Endothelial cell of umbilical vein (primary cell): ENCODE measurements at regions not wholly inside any gene's neighbourhood (a gene's known extent, or its start where the extent isn't known, plus 50 kb on each side); places are given as distances from the start of the nearest gene placed in this dataset.

ENCODE experiments used
- BruUV-seq: library from RNA; stranded (reverse); fragments of 400-500 nt; replicated peaks from 2 replicates; lab custom pipeline; 2021; lab: Mats Ljungman, UMichigan
- CTCF ChIA-PET: fragments of 300-600, 350-600 bp; sonication (Branson Sonifier 250); formaldehyde crosslinking; loops from one replicate; lab custom pipeline; 2021; ENCODE audit warnings: antibody characterized with exemption, inconsistent platforms; lab: Charles Lee
- POLR2A ChIA-PET: fragments of 300-600, 350-600 bp; sonication (Branson Sonifier 250); formaldehyde crosslinking; loops from one replicate; lab custom pipeline; 2021; ENCODE audit warnings: antibody characterized with exemption, inconsistent platforms; lab: Charles Lee
- DNase-seq: peaks from one replicate; pipeline ENCODE4 v3.0.0-alpha.2; 2011; ENCODE audit warnings: low read depth, low spot score
- FAIRE-seq: peaks from 2 replicates; lab custom pipeline; 2011; peaks lifted over from hg19 to GRCh38; lab: Jason Lieb, UNC
- H2AFZ ChIP-seq: 2 replicates; pipeline ENCODE4 v1.6.0; 2012; ENCODE audit warnings: low read depth, low read length, control low read depth, inconsistent platforms
- H3K27ac ChIP-seq: 2 replicates; pipeline ENCODE4 v1.5.1; 2011; ENCODE audit warnings: low read depth, mild to moderate bottlenecking, control low read depth, low read length, moderate library complexity; ENCODE audit not compliant: insufficient read depth
- H3K27me3 ChIP-seq, 2 experiments: 2 replicates each; pipeline versions ENCODE4 v1.6.0 to v1.6.1; 2011; ENCODE audit warnings: low read length in 2 of 2, mixed read lengths in 1 of 2; ENCODE audit not compliant: control insufficient read depth in 2 of 2, insufficient read depth in 2 of 2
- H3K36me3 ChIP-seq, 2 experiments: 2 replicates in 1 of 2; 3 replicates in 1 of 2; pipeline ENCODE4 v1.5.1; 2011; ENCODE audit warnings: low read length in 2 of 2, mild to moderate bottlenecking in 1 of 2, moderate library complexity in 1 of 2; ENCODE audit not compliant: control insufficient read depth in 2 of 2, insufficient read depth in 2 of 2; ENCODE audit errors: extremely low read depth in 1 of 2
- H3K4me1 ChIP-seq: 3 replicates; pipeline ENCODE4 v1.5.1; 2011; ENCODE audit warnings: mild to moderate bottlenecking, low read length; ENCODE audit not compliant: control insufficient read depth, insufficient read depth; ENCODE audit errors: extremely low read depth
- H3K4me2 ChIP-seq: 2 replicates; pipeline ENCODE4 v1.6.1; 2011; ENCODE audit warnings: low read length, control low read depth, mixed read lengths; ENCODE audit not compliant: insufficient read depth
- H3K4me3 ChIP-seq, 3 experiments: fragments of 200-600 bp in 1 of 3; sonication (generic), shearing (Covaris generic) in 1 of 3; replicated peaks in 1 of 3; 2 replicates each; pipeline ENCODE4 v1.5.1; 2011 to 2016; ENCODE audit warnings: control low read depth in 3 of 3, low read length in 3 of 3, mild to moderate bottlenecking in 2 of 3, inconsistent platforms in 1 of 3, low read depth in 1 of 3, moderate library complexity in 1 of 3; ENCODE audit not compliant: insufficient read depth in 1 of 3
- H3K79me2 ChIP-seq: 2 replicates; pipeline ENCODE4 v1.6.0; 2012; ENCODE audit warnings: low read length, inconsistent platforms; ENCODE audit not compliant: control insufficient read depth, insufficient read depth
- H3K9ac ChIP-seq: replicated peaks from 2 replicates; pipeline ENCODE3; 2011; ENCODE audit warnings: low read length, control low read depth; ENCODE audit not compliant: insufficient read depth; ENCODE audit errors: extremely low read depth
- H3K9me1 ChIP-seq: replicated peaks from 3 replicates; pipeline ENCODE4 v1.6.0; 2011; ENCODE audit warnings: mild to moderate bottlenecking, low read length; ENCODE audit not compliant: control insufficient read depth, insufficient read depth; ENCODE audit errors: extremely low read depth
- H3K9me3 ChIP-seq: replicated peaks from 2 replicates; pipeline ENCODE4 v1.5.1; 2012; ENCODE audit warnings: low read length, inconsistent platforms; ENCODE audit not compliant: control insufficient read depth, insufficient read depth
- H4K20me1 ChIP-seq: replicated peaks from 2 replicates; pipeline ENCODE3; 2011; ENCODE audit warnings: mild to moderate bottlenecking, low read length; ENCODE audit not compliant: control insufficient read depth, insufficient read depth; ENCODE audit errors: extremely low read depth
- EZH2 ChIP-seq: IDR thresholded peaks from 2 replicates; pipeline ENCODE4 v1.6.1; 2012; ENCODE audit warnings: borderline replicate concordance, low read depth, mild to moderate bottlenecking, moderate library complexity, low read length, inconsistent platforms; ENCODE audit not compliant: severe bottlenecking
- FOS ChIP-seq: IDR thresholded peaks from 2 replicates; pipeline ENCODE4 v1.6.1; 2011; ENCODE audit warnings: mild to moderate bottlenecking, low read length, moderate library complexity, borderline replicate concordance; ENCODE audit not compliant: insufficient read depth
- GATA2 ChIP-seq: IDR thresholded peaks from 2 replicates; pipeline ENCODE4 v1.7.0; 2011; ENCODE audit warnings: low read depth, mild to moderate bottlenecking, moderate library complexity, mixed read lengths, low read length; ENCODE audit not compliant: insufficient read length, insufficient read depth
- JUN ChIP-seq: IDR thresholded peaks from 2 replicates; pipeline ENCODE4 v1.6.1; 2011; ENCODE audit warnings: borderline replicate concordance, low read depth; ENCODE audit not compliant: insufficient read length, insufficient read depth
- MAX ChIP-seq: IDR thresholded peaks from 2 replicates; pipeline ENCODE4 v1.6.1; 2011; ENCODE audit not compliant: insufficient read depth, insufficient read length
- MYC ChIP-seq: IDR thresholded peaks from one replicate; pipeline ENCODE4 v1.6.1; 2011; ENCODE audit warnings: mild to moderate bottlenecking, low read depth, low read length
- POLR2A ChIP-seq: IDR thresholded peaks from 2 replicates; pipeline ENCODE4 v1.6.1; 2012; ENCODE audit warnings: low read depth, mild to moderate bottlenecking, control low read depth, low read length
- POLR2AphosphoS5 ChIP-seq: IDR thresholded peaks from 2 replicates; pipeline ENCODE4 v1.6.1; 2012; ENCODE audit warnings: low read depth, mild to moderate bottlenecking, control low read depth, low read length, moderate library complexity; ENCODE audit not compliant: insufficient read depth
- dilution Hi-C: fragments of 300-500 bp; cut with MboI; formaldehyde crosslinking; loops from one replicate; pipeline ENCODE4 v1.15.0; 2019; ENCODE audit warnings: low sequenced_read_pairs; ENCODE audit not compliant: extremely low pct_ligation_motif_present
- intact Hi-C: fragments of 100-400 bp; cut with micrococcal nuclease; formaldehyde crosslinking; loops from one replicate; pipeline ENCODE4 v1.10.0; 2022
- TF ChIP-seq, protein P1 (sequence below), 2 donors: IDR thresholded peaks; 1 replicate in 1 of 2; 2 replicates in 1 of 2; pipeline ENCODE4 v1.5.1; 2011; ENCODE audit warnings: low read length in 2 of 2, mild to moderate bottlenecking in 2 of 2, moderate library complexity in 2 of 2, control low read depth in 1 of 2, inconsistent platforms in 1 of 2, low read depth in 1 of 2; ENCODE audit not compliant: insufficient read depth in 1 of 2; ENCODE audit errors: extremely low read depth in 1 of 2

GRCh38 chr3:102682741-102683140, 247.9 kb downstream of the ZPLD1 start:
- Histone ChIP-seq H3K27me3 (no peaks in the 10 kb centered on the region), H4K20me1 (no peaks in the 10 kb centered on the region), H3K27ac (no peak overlapping the region), H3K4me3 (no peak overlapping the region), H3K4me2 (no peak overlapping the region), H3K79me2 (no peaks in the 10 kb centered on the region), H2AFZ (no peak overlapping the region), H3K9me3 (no peaks in the 10 kb centered on the region), H3K36me3 (no peaks in the 10 kb centered on the region), H3K4me1 (no peaks in the 10 kb centered on the region), H3K9me1 (no peaks in the 10 kb centered on the region), H3K9ac (no peak overlapping the region)
- DNase-seq (no peak), FAIRE-seq (no peak)
- ChIA-PET CTCF (no interaction called here), POLR2A (no interaction called here)
- no TSS peak for BruUV-seq
- dilution Hi-C loops (no loop called here), intact Hi-C loops (no loop called here)
- TF ChIP-seq, protein P1, sequence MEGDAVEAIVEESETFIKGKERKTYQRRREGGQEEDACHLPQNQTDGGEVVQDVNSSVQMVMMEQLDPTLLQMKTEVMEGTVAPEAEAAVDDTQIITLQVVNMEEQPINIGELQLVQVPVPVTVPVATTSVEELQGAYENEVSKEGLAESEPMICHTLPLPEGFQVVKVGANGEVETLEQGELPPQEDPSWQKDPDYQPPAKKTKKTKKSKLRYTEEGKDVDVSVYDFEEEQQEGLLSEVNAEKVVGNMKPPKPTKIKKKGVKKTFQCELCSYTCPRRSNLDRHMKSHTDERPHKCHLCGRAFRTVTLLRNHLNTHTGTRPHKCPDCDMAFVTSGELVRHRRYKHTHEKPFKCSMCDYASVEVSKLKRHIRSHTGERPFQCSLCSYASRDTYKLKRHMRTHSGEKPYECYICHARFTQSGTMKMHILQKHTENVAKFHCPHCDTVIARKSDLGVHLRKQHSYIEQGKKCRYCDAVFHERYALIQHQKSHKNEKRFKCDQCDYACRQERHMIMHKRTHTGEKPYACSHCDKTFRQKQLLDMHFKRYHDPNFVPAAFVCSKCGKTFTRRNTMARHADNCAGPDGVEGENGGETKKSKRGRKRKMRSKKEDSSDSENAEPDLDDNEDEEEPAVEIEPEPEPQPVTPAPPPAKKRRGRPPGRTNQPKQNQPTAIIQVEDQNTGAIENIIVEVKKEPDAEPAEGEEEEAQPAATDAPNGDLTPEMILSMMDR (IDR thresholded peaks at IDR 0.05; ENCODE audit: extremely low read depth in 1 of 2, insufficient read depth in 1 of 2, low read depth in 1 of 2, low read length in 2 of 2) = no peak
- no peak for TF ChIP-seq EZH2
- no peak for TF ChIP-seq JUN
- TF ChIP-seq GATA2 = no peak

- CTCF ChIA-PET = interaction anchor here (1.6 kb wide), 1 partner anchor 13 kb away, joined by 7 read pairs; no protein-coding TSS in a partner anchor
- FAIRE-seq = no peak
- H2AFZ ChIP-seq = no peak overlapping the region
- no peak overlapping the region for H3K27ac ChIP-seq
- no peaks in the 10 kb centered on the region for H4K20me1 ChIP-seq
- H3K36me3 ChIP-seq = no peaks in the 10 kb centered on the region
- no TSS peak for BruUV-seq
- no peak for TF ChIP-seq MAX
- TF ChIP-seq JUN = no peak
- TF ChIP-seq EZH2 = no peak
- no peak for TF ChIP-seq GATA2
- no peak for TF ChIP-seq MYC
- TF ChIP-seq, protein P1 (IDR thresholded peaks at IDR 0.05; ENCODE audit: extremely low read depth in 1 of 2, insufficient read depth in 1 of 2, low read depth in 1 of 2, low read length in 2 of 2) = no peak
- TF ChIP-seq POLR2A = no peak
- TF ChIP-seq POLR2AphosphoS5 = no peak
- TF ChIP-seq FOS = no peak
- H3K9ac ChIP-seq = no peak overlapping the region
- no peaks in the 10 kb centered on the region for H3K27me3 ChIP-seq
- H3K4me1 ChIP-seq = no peaks in the 10 kb centered on the region
- dilution Hi-C loops (no loop called here), intact Hi-C loops (no loop called here)
- no peak overlapping the region for H3K4me3 ChIP-seq
- no peak overlapping the region for H3K4me2 ChIP-seq
- DNase-seq = no peak
- H3K79me2 ChIP-seq = no peaks in the 10 kb centered on the region
- no peaks in the 10 kb centered on the region for H3K9me3 ChIP-seq
- POLR2A ChIA-PET = no interaction called here
- no peaks in the 10 kb centered on the region for H3K9me1 ChIP-seq
Observed at GRCh38 chr3:102686792-102687191, 252.0 kb downstream of the ZPLD1 start.
